ENCODE measurements at regions not wholly inside any gene's neighbourhood (a gene's known extent, or its start where the extent isn't known, plus 50 kb on each side); places are given as distances from the start of the nearest gene placed in this dataset.
"Not testable (repeated sequence)": the region's sequence is repeated elsewhere in the genome, so short reads cannot be mapped to it uniquely, and the experiment has no call there.

DNA sequence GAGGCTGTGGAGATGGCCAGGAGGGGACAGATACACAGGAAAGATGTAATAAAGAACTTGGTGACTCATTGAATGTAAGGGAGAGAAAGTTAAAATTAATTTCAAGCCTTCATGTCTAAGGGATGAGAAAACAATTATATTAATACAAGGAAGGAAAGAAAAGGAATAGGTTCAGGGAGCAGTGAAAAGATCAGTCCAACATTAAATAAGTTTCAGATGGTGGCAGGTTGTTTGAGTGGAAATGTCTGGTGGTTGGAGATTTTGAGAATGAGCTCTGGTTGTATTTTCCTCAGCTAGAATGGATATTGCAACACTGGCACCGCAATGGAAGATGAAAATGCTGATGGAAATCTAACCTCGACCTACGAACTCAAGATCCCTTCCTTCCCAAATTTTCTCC, 304.3 kb downstream of the COL12A1 start:
- H3K4me3 Mint-ChIP-seq = no peak overlapping the region
- no peak overlapping the region for H3K27ac Mint-ChIP-seq
- peaks cover 16% of the 10 kb centered on the region for H3K9me3 Mint-ChIP-seq
- H3K4me1 Mint-ChIP-seq (ENCODE audit: low read depth) = no peaks in the 10 kb centered on the region
- H3K36me3 Mint-ChIP-seq = no peaks in the 10 kb centered on the region
- H3K27me3 Mint-ChIP-seq = no peaks in the 10 kb centered on the region
- POLR2A ChIA-PET = no interaction called here
- intact Hi-C loops (cut with micrococcal nuclease) = no loop called here
- DNase-seq = no peak
- CTCF ChIA-PET = no interaction called here

DNA sequence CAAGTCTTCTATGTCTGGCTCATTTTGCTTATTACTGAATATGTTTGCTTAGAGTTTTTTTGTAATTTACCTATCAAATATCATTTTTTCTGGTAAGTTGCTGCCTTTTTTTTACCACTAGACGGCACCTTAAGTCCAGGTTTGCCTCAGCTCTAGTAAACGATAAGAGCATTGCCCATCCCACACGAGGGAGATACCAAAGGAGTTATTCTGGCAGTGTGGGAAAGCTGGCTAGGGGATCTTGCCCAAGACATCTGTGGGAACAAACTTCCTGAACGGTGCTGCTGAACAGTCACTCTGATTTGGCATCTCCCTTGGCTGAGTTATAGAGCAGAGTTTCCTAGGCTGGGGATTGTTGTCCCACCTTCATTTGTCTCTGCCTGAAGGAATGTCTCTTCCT, 306.4 kb downstream of the COL12A1 start:
- DNase-seq = no peak
- H3K4me3 Mint-ChIP-seq = no peak overlapping the region
- POLR2A ChIA-PET = no interaction called here
- no peak overlapping the region for H3K27ac Mint-ChIP-seq
- peaks cover 15% of the 10 kb centered on the region for H3K9me3 Mint-ChIP-seq
- no peaks in the 10 kb centered on the region for H3K36me3 Mint-ChIP-seq
- H3K27me3 Mint-ChIP-seq = no peaks in the 10 kb centered on the region
- no peaks in the 10 kb centered on the region for H3K4me1 Mint-ChIP-seq (ENCODE audit: low read depth)
- intact Hi-C loops (cut with micrococcal nuclease) = no loop called here
- CTCF ChIA-PET = interaction anchor here (1.1 kb wide), 1 partner anchor 310 kb away, joined by 3 read pairs; no protein-coding TSS in a partner anchor

DNA sequence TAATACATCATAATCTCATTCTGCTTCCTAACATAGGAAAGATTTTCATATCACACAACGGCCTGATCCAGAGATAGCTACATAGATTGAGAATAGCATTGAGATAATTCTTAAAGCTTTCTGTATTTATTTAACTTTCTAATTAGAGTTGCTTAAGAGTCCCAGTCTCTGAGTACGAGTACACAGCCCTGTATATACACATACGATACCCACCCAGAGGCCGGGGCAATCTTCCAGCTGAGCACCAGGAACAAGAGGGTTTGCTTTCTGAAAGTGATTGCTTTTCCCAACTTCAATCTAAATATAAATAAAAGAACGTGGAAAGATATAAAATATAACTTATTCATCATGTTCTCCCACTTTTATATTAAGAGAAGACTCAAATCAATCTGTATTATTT, 313.8 kb downstream of the COL12A1 start:
- H3K36me3 Mint-ChIP-seq = no peaks in the 10 kb centered on the region
- intact Hi-C loops (cut with micrococcal nuclease) = no loop called here
- no peaks in the 10 kb centered on the region for H3K27me3 Mint-ChIP-seq
- no peaks in the 10 kb centered on the region for H3K4me1 Mint-ChIP-seq (ENCODE audit: low read depth)
- H3K4me3 Mint-ChIP-seq = no peak overlapping the region
- no peak overlapping the region for H3K27ac Mint-ChIP-seq
- POLR2A ChIA-PET = no interaction called here
- peaks cover 3% of the 10 kb centered on the region for H3K9me3 Mint-ChIP-seq
- CTCF ChIA-PET = interaction anchor here (1.2 kb wide), 1 partner anchor 311 kb away, joined by 3 read pairs; no protein-coding TSS in a partner anchor
- DNase-seq = no peak

DNA sequence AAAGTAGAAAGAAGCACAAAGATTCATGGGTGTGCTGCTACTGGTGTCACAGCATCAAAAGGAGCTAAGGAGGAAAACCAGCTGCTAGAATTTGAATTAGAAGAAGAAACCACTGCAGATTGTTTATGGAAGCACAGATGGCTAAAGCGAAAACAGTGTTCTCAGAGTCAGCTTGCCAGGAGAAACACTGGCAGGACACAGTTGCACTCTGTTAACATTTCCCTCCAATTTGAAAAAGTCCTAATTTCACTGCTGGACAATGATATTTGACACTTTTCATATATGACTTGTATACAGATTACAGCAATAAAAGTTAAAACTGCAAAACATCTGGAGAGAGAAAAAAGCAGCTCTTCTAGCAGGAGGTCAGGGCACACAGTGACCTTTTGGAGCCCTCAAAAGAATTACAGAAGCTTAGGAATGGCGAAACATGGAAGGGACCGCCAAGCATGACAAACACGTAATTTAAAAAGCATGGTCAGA, 314.5 kb downstream of the COL12A1 start:
- no peaks in the 10 kb centered on the region for H3K27me3 Mint-ChIP-seq
- CTCF ChIA-PET = interaction anchor here (1.2 kb wide), 1 partner anchor 312 kb away, joined by 3 read pairs; no protein-coding TSS in a partner anchor
- peaks cover 5% of the 10 kb centered on the region for H3K9me3 Mint-ChIP-seq
- DNase-seq = no peak
- H3K4me3 Mint-ChIP-seq = no peak overlapping the region
- intact Hi-C loops (cut with micrococcal nuclease) = no loop called here
- H3K36me3 Mint-ChIP-seq = no peaks in the 10 kb centered on the region
- POLR2A ChIA-PET = no interaction called here
- no peak overlapping the region for H3K27ac Mint-ChIP-seq
- H3K4me1 Mint-ChIP-seq (ENCODE audit: low read depth) = no peaks in the 10 kb centered on the region

DNA sequence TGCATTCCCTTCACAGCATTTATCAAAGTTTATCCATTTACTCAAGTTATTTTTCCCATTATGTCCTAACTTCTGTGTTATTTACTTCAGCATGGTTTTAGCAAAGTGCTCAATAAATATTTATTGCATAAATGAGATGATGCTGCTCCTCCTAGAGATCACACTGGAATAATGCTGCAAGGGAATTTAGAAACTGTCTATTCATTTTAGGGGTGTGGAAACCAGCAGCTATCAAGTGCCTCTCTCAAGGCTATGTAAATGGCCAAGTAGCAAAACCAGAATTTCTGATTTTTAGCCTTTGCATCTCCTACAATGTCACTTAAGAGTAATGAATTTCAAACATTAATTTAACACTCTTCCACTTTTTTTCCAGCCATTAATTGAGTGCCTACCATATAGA, 316.2 kb downstream of the COL12A1 start:
- ChIA-PET CTCF (no interaction called here), POLR2A (no interaction called here)
- no peaks in the 10 kb centered on the region for H3K27me3 Mint-ChIP-seq
- no peak overlapping the region for H3K27ac Mint-ChIP-seq
- H3K36me3 Mint-ChIP-seq = no peaks in the 10 kb centered on the region
- DNase-seq = no peak
- H3K4me3 Mint-ChIP-seq = no peak overlapping the region
- peaks cover 11% of the 10 kb centered on the region for H3K9me3 Mint-ChIP-seq
- no peaks in the 10 kb centered on the region for H3K4me1 Mint-ChIP-seq (ENCODE audit: low read depth)
- intact Hi-C loops (cut with micrococcal nuclease) = no loop called here

DNA sequence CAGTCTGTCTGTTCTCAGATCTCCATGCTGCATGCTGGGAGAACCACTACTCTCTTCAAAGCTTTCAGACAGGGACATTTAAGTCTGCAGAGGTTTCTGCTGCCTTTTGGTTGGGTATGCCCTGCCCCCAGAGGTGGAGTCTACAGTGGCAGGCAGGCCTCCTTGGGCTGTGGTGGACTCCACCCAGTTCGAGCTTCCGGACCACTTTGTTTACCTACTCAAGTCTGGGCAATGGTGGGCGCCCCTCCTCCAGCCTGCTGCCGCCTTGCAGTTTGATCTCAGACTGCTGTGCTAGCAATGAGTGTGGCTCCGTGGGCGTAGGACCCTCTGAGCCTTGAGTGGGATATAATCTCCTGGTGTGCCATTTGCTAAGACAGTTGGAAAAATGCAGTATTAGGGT, 317.1 kb downstream of the COL12A1 start:
- H3K4me1 Mint-ChIP-seq (ENCODE audit: low read depth); POLR2A ChIA-PET; H3K27ac Mint-ChIP-seq; H3K36me3 Mint-ChIP-seq; H3K4me3 Mint-ChIP-seq; intact Hi-C loops (cut with micrococcal nuclease); CTCF ChIA-PET; H3K27me3 Mint-ChIP-seq; DNase-seq: not testable (repeated sequence)
- H3K9me3 Mint-ChIP-seq = peaks cover 11% of the 10 kb centered on the region

DNA sequence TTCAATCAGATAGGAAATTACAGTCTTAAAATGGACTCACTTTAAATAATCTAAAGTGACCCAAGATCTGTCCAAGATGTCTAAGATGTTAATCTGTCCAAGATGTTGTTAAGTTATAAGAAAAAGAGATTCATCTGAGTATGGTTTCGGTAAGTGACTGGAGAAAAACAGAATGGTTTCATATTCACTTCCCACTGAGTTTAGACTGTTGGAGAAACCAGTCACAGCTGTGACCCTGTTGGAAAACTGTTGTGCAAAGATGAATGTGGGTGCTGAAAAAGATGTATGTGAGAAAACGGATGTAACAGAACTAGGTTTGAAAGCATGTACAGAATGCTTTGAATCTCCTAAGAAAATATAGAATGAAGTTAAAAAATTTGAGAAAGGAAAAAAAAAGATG, 325.9 kb downstream of the COL12A1 start:
- H3K27me3 Mint-ChIP-seq = no peaks in the 10 kb centered on the region
- ChIA-PET CTCF (no interaction called here), POLR2A (no interaction called here)
- no peak for DNase-seq
- H3K9me3 Mint-ChIP-seq = peaks cover 14% of the 10 kb centered on the region
- H3K27ac Mint-ChIP-seq = no peak overlapping the region
- intact Hi-C loops (cut with micrococcal nuclease) = no loop called here
- no peaks in the 10 kb centered on the region for H3K36me3 Mint-ChIP-seq
- H3K4me3 Mint-ChIP-seq = no peak overlapping the region
- no peaks in the 10 kb centered on the region for H3K4me1 Mint-ChIP-seq (ENCODE audit: low read depth)

DNA sequence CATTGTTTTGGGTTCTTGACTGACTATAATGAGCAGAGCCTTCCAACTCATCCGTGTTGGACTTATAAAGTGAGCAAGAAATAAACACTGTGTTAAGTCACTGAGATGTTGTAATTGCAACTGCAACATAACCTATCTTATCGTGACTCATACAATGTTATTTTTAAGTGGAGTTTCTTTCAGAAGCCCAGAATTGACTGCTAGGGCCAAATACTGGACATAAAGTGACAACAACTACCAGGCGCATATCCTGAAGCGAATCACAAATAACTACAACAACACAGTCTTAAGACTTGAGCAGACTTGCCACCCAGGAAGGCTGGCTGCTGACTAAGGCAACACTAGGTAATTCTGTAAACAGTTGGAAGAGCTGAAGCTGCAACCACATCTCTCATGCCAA, 326.6 kb downstream of the COL12A1 start:
- ChIA-PET CTCF (no interaction called here), POLR2A (no interaction called here)
- Mint-ChIP-seq H3K27ac (no peak overlapping the region), H3K9me3 (peaks cover 17% of the 10 kb centered on the region), H3K27me3 (no peaks in the 10 kb centered on the region), H3K4me3 (no peak overlapping the region), H3K36me3 (no peaks in the 10 kb centered on the region), H3K4me1 (ENCODE audit: low read depth) (no peaks in the 10 kb centered on the region)
- intact Hi-C loops (cut with micrococcal nuclease) = no loop called here
- DNase-seq = no peak

DNA sequence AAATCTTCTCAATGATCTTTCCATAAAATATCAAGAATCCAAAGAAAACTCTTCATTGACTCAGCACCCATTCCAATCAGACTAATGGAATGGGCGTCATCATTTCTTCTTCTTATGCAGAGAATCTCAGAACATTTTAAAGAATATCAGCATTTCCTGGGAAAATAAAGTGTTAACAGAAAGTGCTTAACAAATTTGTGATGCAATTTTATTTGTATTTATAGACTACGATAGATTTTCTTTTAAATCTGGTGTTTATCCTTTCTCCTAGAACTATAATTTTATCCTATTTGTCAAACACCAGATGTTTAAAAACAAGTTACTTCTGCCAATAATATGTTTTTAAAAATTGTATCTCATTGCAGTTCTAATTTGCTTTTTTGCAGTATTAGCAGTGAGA, 330.7 kb downstream of the COL12A1 start:
- ChIA-PET CTCF (no interaction called here), POLR2A (no interaction called here)
- Mint-ChIP-seq H3K27ac (no peak overlapping the region), H3K27me3 (no peaks in the 10 kb centered on the region), H3K9me3 (peaks cover 20% of the 10 kb centered on the region), H3K4me1 (ENCODE audit: low read depth) (no peaks in the 10 kb centered on the region), H3K36me3 (no peaks in the 10 kb centered on the region), H3K4me3 (no peak overlapping the region)
- intact Hi-C loops (cut with micrococcal nuclease) = no loop called here
- DNase-seq = no peak

DNA sequence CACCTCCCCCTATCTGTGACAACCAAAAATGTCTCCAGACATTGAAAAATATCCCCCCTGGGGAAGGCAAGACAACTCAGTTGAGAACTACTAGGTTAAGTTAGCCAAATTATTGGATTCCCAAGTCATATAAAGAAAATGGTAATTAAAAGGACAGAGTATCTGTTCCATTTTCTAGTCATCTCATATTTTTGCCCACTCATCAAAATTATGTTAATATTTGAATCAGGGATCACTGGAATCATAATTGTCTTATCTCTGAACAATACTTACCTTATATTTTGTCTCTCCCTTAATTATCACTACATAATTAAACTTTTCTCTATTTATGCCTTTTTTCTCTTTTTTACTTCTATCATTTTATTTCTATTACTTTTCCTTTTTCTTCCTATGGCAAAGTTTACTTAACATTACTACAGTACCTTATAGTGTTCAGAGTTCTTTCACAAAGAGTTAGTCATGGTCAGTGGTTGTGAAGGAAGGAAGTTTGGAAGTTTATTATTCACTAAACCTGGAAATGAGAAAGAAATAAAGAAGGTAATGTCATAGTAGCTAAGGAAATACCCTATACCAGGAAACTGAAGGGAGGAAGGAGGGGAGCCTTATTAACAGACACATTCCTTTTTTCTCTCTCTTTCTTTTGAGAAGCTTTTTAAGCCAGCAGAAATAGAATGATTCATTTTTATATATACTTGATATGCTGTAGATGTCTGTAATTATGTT, 332.9 kb downstream of the COL12A1 start:
- CTCF ChIA-PET = no interaction called here
- intact Hi-C loops (cut with micrococcal nuclease) = no loop called here
- H3K27me3 Mint-ChIP-seq = no peaks in the 10 kb centered on the region
- H3K36me3 Mint-ChIP-seq = no peaks in the 10 kb centered on the region
- no peaks in the 10 kb centered on the region for H3K4me1 Mint-ChIP-seq (ENCODE audit: low read depth)
- H3K9me3 Mint-ChIP-seq = peaks cover 11% of the 10 kb centered on the region
- DNase-seq = no peak
- POLR2A ChIA-PET = no interaction called here
- no peak overlapping the region for H3K27ac Mint-ChIP-seq
- no peak overlapping the region for H3K4me3 Mint-ChIP-seq

DNA sequence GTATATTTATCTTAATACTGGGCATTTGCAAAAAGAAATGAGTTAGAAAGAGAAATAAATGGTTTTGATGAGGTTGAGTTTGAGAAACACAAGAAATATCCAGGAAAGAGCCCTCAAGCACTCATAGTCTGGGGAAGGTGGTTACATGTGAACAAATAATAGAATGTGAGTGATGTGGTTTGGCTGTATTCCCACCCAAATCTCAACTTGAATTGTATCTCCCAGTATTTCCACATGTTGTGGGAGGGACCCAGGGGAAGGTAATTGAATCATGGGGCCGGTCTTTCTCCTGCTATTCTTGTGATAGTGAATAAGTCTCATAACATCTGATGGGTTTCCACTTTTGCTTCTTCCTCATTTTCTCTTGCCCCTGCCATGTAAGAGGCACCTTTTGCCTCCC, 334.1 kb downstream of the COL12A1 start:
- Mint-ChIP-seq H3K4me3 (no peak overlapping the region), H3K27ac (no peak overlapping the region), H3K27me3 (no peaks in the 10 kb centered on the region), H3K4me1 (ENCODE audit: low read depth) (no peaks in the 10 kb centered on the region), H3K9me3 (peaks cover 9% of the 10 kb centered on the region), H3K36me3 (no peaks in the 10 kb centered on the region)
- intact Hi-C loops (cut with micrococcal nuclease) = no loop called here
- CTCF ChIA-PET = no interaction called here
- POLR2A ChIA-PET = no interaction called here
- no peak for DNase-seq

DNA sequence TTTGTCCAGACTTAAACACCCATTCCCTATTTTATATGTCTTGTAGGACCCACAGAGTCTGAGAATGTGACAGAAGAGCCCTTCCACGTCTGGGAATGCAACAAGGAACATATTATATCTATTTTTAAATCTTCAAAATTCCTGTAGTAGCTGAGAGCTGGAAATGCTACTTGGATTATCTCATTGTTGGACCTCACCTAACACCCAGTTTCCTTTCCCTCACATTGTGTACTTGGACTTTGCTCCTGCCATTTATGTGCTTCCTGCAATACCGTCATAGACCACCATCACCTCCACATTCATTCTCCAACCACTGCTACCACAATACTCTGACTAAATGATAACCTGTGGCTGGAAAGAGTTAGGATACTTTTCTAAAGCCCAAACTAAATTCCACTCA, 335.4 kb downstream of the COL12A1 start:
- H3K9me3 Mint-ChIP-seq = peaks cover 12% of the 10 kb centered on the region
- H3K27me3 Mint-ChIP-seq = no peaks in the 10 kb centered on the region
- ChIA-PET POLR2A (no interaction called here), CTCF (no interaction called here)
- no peak overlapping the region for H3K4me3 Mint-ChIP-seq
- DNase-seq = no peak
- intact Hi-C loops (cut with micrococcal nuclease) = no loop called here
- no peaks in the 10 kb centered on the region for H3K4me1 Mint-ChIP-seq (ENCODE audit: low read depth)
- H3K36me3 Mint-ChIP-seq = no peaks in the 10 kb centered on the region
- H3K27ac Mint-ChIP-seq = no peak overlapping the region

DNA sequence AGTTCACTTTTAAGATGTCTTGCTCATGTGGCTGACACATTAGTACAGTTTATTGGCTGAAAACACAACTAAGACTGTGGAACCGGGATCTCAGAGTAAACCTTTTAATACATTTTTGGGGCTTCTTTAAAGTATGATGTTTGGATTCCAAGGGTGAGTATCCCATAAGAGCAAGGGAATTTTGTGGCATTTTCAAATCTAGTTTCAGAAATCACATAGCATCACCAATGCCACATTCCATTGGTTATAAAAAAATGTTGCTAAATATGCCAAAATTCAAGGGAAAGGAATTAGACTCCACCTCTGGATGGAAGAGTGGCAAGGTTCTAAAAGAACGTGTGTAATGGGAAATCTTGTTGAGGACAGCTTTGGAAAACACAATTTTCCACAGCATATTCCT, 338.6 kb downstream of the COL12A1 start:
- Mint-ChIP-seq H3K36me3 (no peaks in the 10 kb centered on the region), H3K27ac (no peak overlapping the region), H3K4me3 (no peak overlapping the region), H3K9me3 (peaks cover 7% of the 10 kb centered on the region), H3K27me3 (no peaks in the 10 kb centered on the region), H3K4me1 (ENCODE audit: low read depth) (no peaks in the 10 kb centered on the region)
- CTCF ChIA-PET = no interaction called here
- intact Hi-C loops (cut with micrococcal nuclease) = no loop called here
- DNase-seq = no peak
- POLR2A ChIA-PET = no interaction called here

Data from activated CD4-positive, alpha-beta memory T cell treated with anti-CD3 and anti-CD28 coated beads for 36 hours (primary cell).